SU-DHL-6 (cell line): ENCODE measurements at regions not wholly inside any gene's neighbourhood (a gene's known extent, or its start where the extent isn't known, plus 50 kb on each side); places are given as distances from the start of the nearest gene placed in this dataset.

Source experiments
- H2AFZ ChIP-seq: fragments of 200-600 bp; sonication (generic); 2 replicates; pipeline ENCODE4 v1.6.1; 2014; ENCODE audit warnings: low read depth, mild to moderate bottlenecking, moderate library complexity, mixed read lengths, antibody characterized with exemption, low read length; ENCODE audit not compliant: severe bottlenecking
- H3F3A ChIP-seq: fragments of 200-600 bp; shearing (Covaris generic); 2 replicates; pipeline ENCODE4 v1.6.0; 2016; ENCODE audit warnings: antibody characterized with exemption, mild to moderate bottlenecking; ENCODE audit not compliant: insufficient read depth
- H3K27ac ChIP-seq: fragments of 200-600 bp; sonication (generic); 2 replicates; pipeline ENCODE4 v1.5.1; 2016; ENCODE audit warnings: low read depth, mild to moderate bottlenecking, low read length, moderate library complexity, mixed read lengths
- H3K27me3 ChIP-seq: fragments of 200-600 bp; sonication (generic), shearing (Covaris generic); 2 replicates; pipeline ENCODE4 v1.6.0; 2014; ENCODE audit warnings: mild to moderate bottlenecking, low read length
- H3K36me3 ChIP-seq: fragments of 200-600 bp; sonication (generic); 2 replicates; pipeline ENCODE4 v1.6.1; 2014; ENCODE audit warnings: mild to moderate bottlenecking, low read length, mixed read lengths
- H3K4me2 ChIP-seq: fragments of 300-600, 200-600 bp; shearing (Covaris generic), sonication (generic); 2 replicates; pipeline ENCODE4 v1.6.0; 2014; ENCODE audit warnings: low read length, low read depth, mild to moderate bottlenecking; ENCODE audit not compliant: poor library complexity, severe bottlenecking
- H3K4me3 ChIP-seq: fragments of 200-600 bp; sonication (generic); 2 replicates; pipeline ENCODE4 v1.5.1; 2014; ENCODE audit warnings: antibody characterized with exemption, low read length, mild to moderate bottlenecking, mixed read lengths; ENCODE audit not compliant: insufficient read depth, poor library complexity, severe bottlenecking
- H3K79me2 ChIP-seq: fragments of 200-600 bp; sonication (generic); 2 replicates; pipeline ENCODE4 v1.6.1; 2014; ENCODE audit warnings: mild to moderate bottlenecking, low read length, moderate library complexity; ENCODE audit not compliant: insufficient read depth
- H3K9ac ChIP-seq: fragments of 200-600 bp; sonication (generic); 2 replicates; pipeline ENCODE4 v1.7.0; 2014; ENCODE audit warnings: mild to moderate bottlenecking, low read length
- H3K9me2 ChIP-seq: fragments of 200-600 bp; sonication (generic); replicated peaks from 2 replicates; pipeline ENCODE4 v1.6.1; 2014; ENCODE audit warnings: low read length; ENCODE audit not compliant: insufficient read depth
- H3K9me3 ChIP-seq: fragments of 200-600 bp; sonication (generic); 2 replicates; pipeline ENCODE4 v1.6.1; 2014; ENCODE audit warnings: low read length, mixed read lengths; ENCODE audit not compliant: insufficient read depth
- H4K20me1 ChIP-seq: fragments of 200-600 bp; sonication (generic); 2 replicates; pipeline ENCODE4 v1.6.1; 2014; ENCODE audit warnings: low read depth, mild to moderate bottlenecking, antibody characterized with exemption, low read length, moderate library complexity, mixed read lengths
- EZH2phosphoT487 ChIP-seq: fragments of 200-600 bp; sonication (generic), shearing (Covaris generic); conservative IDR thresholded peaks from 2 replicates; pipeline ENCODE4 v1.6.1; 2018; ENCODE audit warnings: mild to moderate bottlenecking, antibody characterized with exemption, low read length, moderate library complexity, mixed read lengths
- TF ChIP-seq, protein P1 (sequence below): fragments of 200-600 bp; sonication (generic); IDR thresholded peaks from one replicate; pipeline ENCODE4 v1.5.1; 2017; ENCODE audit warnings: antibody characterized with exemption, mild to moderate bottlenecking, low read length, moderate library complexity; ENCODE audit not compliant: insufficient read depth, poor library complexity, severe bottlenecking

DNA sequence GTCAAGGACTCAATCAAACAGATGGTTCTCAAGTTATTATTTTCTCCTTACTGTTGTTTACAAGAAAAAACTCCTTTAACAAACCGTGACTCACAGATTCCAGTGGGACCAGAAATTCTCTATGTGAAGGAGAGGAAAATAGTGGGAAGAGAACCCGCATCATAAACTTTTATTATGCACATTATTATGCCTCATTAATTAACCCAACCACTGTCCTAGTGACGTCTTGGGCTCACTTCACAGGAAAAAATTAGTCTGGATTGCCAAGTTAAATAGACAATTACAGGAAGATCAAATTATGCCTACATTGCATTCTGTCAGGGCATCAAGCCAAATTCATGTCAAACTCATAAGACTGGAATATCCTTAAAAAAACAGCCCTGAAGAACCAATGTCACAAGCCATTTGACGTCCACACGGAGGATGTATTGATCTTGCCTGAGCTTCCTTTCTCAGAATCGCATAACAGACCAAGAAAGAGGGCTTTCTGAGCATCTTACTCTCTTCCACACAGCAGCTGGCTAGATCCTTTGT lies 347.8 kb downstream of the DUSP10 start:
- H3K9me2 ChIP-seq, result no peaks in the 10 kb centered on the region
- H3K27ac ChIP-seq, result no peak overlapping the region
- H3K79me2 ChIP-seq, result no peaks in the 10 kb centered on the region
- no peak overlapping the region for H3K9ac ChIP-seq
- H3K36me3 ChIP-seq, result no peaks in the 10 kb centered on the region
- H2AFZ ChIP-seq, result no peak overlapping the region
- H4K20me1 ChIP-seq, result no peaks in the 10 kb centered on the region
- no peaks in the 10 kb centered on the region for H3F3A ChIP-seq
- H3K4me2 ChIP-seq, result no peak overlapping the region
- no peaks in the 10 kb centered on the region for H3K9me3 ChIP-seq
- no peaks in the 10 kb centered on the region for H3K27me3 ChIP-seq
- TF ChIP-seq, protein P1, sequence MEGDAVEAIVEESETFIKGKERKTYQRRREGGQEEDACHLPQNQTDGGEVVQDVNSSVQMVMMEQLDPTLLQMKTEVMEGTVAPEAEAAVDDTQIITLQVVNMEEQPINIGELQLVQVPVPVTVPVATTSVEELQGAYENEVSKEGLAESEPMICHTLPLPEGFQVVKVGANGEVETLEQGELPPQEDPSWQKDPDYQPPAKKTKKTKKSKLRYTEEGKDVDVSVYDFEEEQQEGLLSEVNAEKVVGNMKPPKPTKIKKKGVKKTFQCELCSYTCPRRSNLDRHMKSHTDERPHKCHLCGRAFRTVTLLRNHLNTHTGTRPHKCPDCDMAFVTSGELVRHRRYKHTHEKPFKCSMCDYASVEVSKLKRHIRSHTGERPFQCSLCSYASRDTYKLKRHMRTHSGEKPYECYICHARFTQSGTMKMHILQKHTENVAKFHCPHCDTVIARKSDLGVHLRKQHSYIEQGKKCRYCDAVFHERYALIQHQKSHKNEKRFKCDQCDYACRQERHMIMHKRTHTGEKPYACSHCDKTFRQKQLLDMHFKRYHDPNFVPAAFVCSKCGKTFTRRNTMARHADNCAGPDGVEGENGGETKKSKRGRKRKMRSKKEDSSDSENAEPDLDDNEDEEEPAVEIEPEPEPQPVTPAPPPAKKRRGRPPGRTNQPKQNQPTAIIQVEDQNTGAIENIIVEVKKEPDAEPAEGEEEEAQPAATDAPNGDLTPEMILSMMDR, result no peak
- no peak for TF ChIP-seq EZH2phosphoT487
- no peak overlapping the region for H3K4me3 ChIP-seq

DNA sequence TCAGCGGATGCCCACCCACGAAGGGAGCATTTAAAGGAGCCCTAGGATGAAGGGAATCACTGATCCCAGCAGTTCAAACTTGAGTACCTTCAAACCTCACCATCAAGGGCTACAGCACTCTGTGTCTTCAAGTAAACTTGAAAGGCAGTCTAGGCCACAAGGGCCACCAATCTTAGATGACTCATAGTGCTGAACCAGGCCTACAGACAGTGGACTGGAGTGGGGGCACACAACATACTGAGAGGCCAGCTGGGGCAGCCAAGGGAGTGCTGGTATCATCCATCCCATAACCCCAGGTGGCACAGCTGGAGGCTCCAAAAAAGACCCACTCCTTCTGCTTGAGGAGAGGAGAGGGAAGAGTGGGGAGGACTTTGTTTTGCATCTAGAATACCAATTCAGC lies 345.4 kb downstream of the DUSP10 start:
- no peak for TF ChIP-seq EZH2phosphoT487
- TF ChIP-seq, protein P1, result no peak
- Histone ChIP-seq H3K27ac (no peak overlapping the region), H3K9me2 (no peaks in the 10 kb centered on the region), H3K36me3 (no peaks in the 10 kb centered on the region), H3K27me3 (no peaks in the 10 kb centered on the region), H3K9me3 (no peaks in the 10 kb centered on the region), H3K9ac (no peak overlapping the region), H3K4me2 (no peak overlapping the region), H3K79me2 (no peaks in the 10 kb centered on the region), H2AFZ (no peak overlapping the region), H4K20me1 (no peaks in the 10 kb centered on the region), H3K4me3 (no peak overlapping the region), H3F3A (no peaks in the 10 kb centered on the region)

DNA sequence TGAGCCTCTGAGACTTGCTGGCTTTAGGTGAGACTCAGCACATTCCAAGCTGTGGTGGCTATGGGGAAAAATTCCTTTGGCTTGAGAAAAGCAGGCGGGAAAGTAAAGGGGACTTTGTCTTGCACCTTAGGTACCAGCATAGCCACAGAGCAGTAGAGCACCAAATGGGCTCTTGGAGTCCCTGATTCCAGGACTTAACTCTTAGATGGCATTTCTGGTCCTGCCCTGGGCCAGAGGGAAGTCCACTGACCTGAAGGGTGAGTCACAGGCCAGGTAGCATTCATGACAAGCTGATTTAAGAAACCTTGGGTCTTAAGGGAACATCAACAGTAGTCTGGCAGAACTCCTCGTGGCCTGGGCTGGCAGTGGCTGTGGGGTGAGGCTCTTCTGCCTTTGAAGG lies 344.7 kb downstream of the DUSP10 start:
- Histone ChIP-seq H3K27me3 (no peaks in the 10 kb centered on the region), H3K9ac (no peak overlapping the region), H3K4me3 (no peak overlapping the region), H3K27ac (no peak overlapping the region), H3K9me3 (no peaks in the 10 kb centered on the region), H4K20me1 (no peaks in the 10 kb centered on the region), H3K9me2 (no peaks in the 10 kb centered on the region), H3K4me2 (no peak overlapping the region), H3K36me3 (no peaks in the 10 kb centered on the region), H2AFZ (no peak overlapping the region), H3K79me2 (no peaks in the 10 kb centered on the region), H3F3A (no peaks in the 10 kb centered on the region)
- TF ChIP-seq, protein P1, result no peak
- no peak for TF ChIP-seq EZH2phosphoT487
